ENCODE measurements at regions not wholly inside any gene's neighbourhood (a gene's known extent, or its start where the extent isn't known, plus 50 kb on each side); places are given as distances from the start of the nearest gene placed in this dataset.

DNA sequence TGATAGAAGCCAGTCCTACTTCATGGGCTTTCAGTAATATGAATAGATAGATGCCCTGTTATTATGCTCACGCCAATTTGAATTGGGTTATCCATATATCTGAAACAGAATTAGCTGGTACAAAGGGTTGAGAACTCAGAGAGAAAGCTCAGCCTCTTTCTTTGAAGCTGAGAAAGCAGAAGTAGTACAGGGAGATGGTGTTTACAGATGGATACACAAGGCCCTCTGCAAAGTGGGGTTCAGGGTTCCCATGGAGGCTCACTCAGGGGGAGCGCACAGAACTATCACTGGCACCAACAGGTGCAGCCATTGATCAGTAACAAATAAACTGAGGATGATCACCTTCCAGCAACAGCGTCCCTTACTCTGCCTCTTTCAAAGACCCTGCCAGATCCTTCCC is 349.7 kb downstream of the ICE1 start:
- H3K4ac ChIP-seq (replicated peaks; ENCODE audit: insufficient read length, low read depth, low read length): no peak overlapping the region
- no peaks in the 10 kb centered on the region for H3K23me2 ChIP-seq (ENCODE audit: low read depth, low read length)
- ChIA-PET CTCF (ENCODE audit: partially characterized antibody) (no interaction called here), POLR2A (ENCODE audit: partially characterized antibody) (no interaction called here)
- no peak overlapping the region for H2AFZ ChIP-seq (ENCODE audit: low read length)
- no peak overlapping the region for H3K56ac ChIP-seq (replicated peaks; ENCODE audit: insufficient read length, low read depth, low read length)
- H4K5ac ChIP-seq (ENCODE audit: insufficient read length, low read depth, low read length): no peak overlapping the region
- no peak overlapping the region; the same call in 1 of the 2 replicates for H4K8ac ChIP-seq (ENCODE audit: extremely low read depth, insufficient read depth, low read length)
- no peak overlapping the region for H2BK120ac ChIP-seq (replicated peaks; ENCODE audit: low read depth, low read length)
- H3K9me3 ChIP-seq (ENCODE audit: insufficient read depth in 2 of 2, low read depth in 1 of 2, low read length in 1 of 2): no peaks in the 10 kb centered on the region
- H3K23ac ChIP-seq (ENCODE audit: insufficient read length): no peak overlapping the region
- H3K14ac ChIP-seq (ENCODE audit: insufficient read length): no peak overlapping the region
- no peak overlapping the region for H4K91ac ChIP-seq (replicated peaks; ENCODE audit: insufficient read length, low read length)
- H3K36me3 ChIP-seq (ENCODE audit: control insufficient read depth in 2 of 4, insufficient read depth in 4 of 4, low read length in 3 of 4): no peaks in the 10 kb centered on the region
- no peak overlapping the region for H3K27ac ChIP-seq (ENCODE audit: low read depth, low read length)
- no peaks in the 10 kb centered on the region for H4K20me1 ChIP-seq (replicated peaks in 1 of 2; ENCODE audit: control insufficient read depth in 1 of 2, insufficient read depth in 2 of 2, low read length in 2 of 2)
- H3K79me1 ChIP-seq (ENCODE audit: low read depth, low read length): no peaks in the 10 kb centered on the region
- H3K18ac ChIP-seq (ENCODE audit: extremely low read depth, low read length): no peak overlapping the region
- peaks cover 0 to 2% (median 0%) of the 10 kb centered on the region in 4 experiments; a peak in 1 of 7 replicates for H3K4me1 ChIP-seq (replicated peaks in 1 of 4; ENCODE audit: control insufficient read depth in 3 of 4, insufficient read depth in 4 of 4, low read length in 3 of 4)
- H3K27me3 ChIP-seq (replicated peaks in 1 of 4; ENCODE audit: control insufficient read depth in 3 of 4, extremely low read depth in 1 of 4, insufficient read depth in 3 of 4, low read length in 3 of 4): no peaks in the 10 kb centered on the region
- no peak overlapping the region for H3K9ac ChIP-seq (replicated peaks in 1 of 4; ENCODE audit: extremely low read depth in 1 of 4, low read depth in 3 of 4, low read length in 3 of 4)
- no peak overlapping the region for H2BK5ac ChIP-seq (ENCODE audit: low read depth, low read length)
- no peak for TF ChIP-seq TEAD4 (IDR thresholded peaks at IDR 0.05; ENCODE audit: low read depth, low read length)
- TF ChIP-seq RAD21 (IDR thresholded peaks at IDR 0.05 in 1 of 2, conservative IDR thresholded peaks at IDR 0.05 in 1 of 2; ENCODE audit: low read depth in 2 of 2, low read length in 2 of 2): no peak
- no peak for TF ChIP-seq CHD2 (IDR thresholded peaks at IDR 0.05; ENCODE audit: low read length)
- TF ChIP-seq KDM4A (IDR thresholded peaks at IDR 0.05; ENCODE audit: low read depth, low read length, severe bottlenecking): no peak
- FAIRE-seq (no peak), DNase-seq (ENCODE audit: low read depth in 1 of 2, low spot score in 2 of 2) (no peak)
- no peak overlapping the region for H3K4me2 ChIP-seq (ENCODE audit: insufficient read depth in 1 of 2, low read depth in 2 of 2, low read length in 2 of 2)
- H2BK12ac ChIP-seq (ENCODE audit: low read depth, low read length): no peak overlapping the region
- WGBS, 2 experiments (ENCODE audit: extremely low coverage in 1 of 2, insufficient coverage in 1 of 2, insufficient read length in 1 of 2, insufficient replicate concordance in 2 of 2, low coverage in 1 of 2, low lambda C conversion rate in 2 of 2, missing lambda C conversion rate in 1 of 2): 97% methylated on average over 3 of the region's 3 CpGs; no CpG with 5 or more reads in 1 of the 2 experiments
- H3K4me3 ChIP-seq (ENCODE audit: extremely low read depth in 1 of 4, insufficient read depth in 2 of 4, low read depth in 3 of 4, low read length in 4 of 4): no peak overlapping the region
- no peak overlapping the region for H2BK15ac ChIP-seq (ENCODE audit: low read length)
- no peaks in the 10 kb centered on the region for H3K79me2 ChIP-seq (ENCODE audit: control insufficient read depth in 1 of 2, insufficient read depth in 2 of 2, low read length in 2 of 2)
- H2AK5ac ChIP-seq (ENCODE audit: low read depth, low read length): no peak overlapping the region
- H2BK20ac ChIP-seq (ENCODE audit: low read length): no peak overlapping the region

Measured in H1 (cell line).